ENCODE measurements at regions not wholly inside any gene's neighbourhood (a gene's known extent, or its start where the extent isn't known, plus 50 kb on each side); places are given as distances from the start of the nearest gene placed in this dataset.

DNA sequence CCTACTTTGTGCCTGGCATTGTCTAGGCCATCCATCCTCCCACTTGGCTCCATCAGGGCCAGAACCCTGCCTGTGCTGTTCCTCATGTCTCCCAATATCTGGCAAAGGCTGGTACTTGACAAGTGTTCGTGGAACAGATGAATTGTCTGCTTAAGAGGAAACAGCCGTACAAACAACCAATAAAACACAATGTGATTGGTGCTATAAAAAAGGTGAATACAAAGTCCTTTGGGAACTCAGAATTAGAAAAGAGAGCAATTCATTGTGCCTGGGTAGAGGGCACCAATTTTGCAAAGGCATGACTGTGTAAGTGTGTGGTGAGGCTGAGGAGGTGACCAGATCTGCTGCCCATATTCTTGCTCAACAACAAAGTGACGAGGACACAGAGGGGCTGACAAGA lies 164.5 kb upstream of the PPP2R3A start:
- TF ChIP-seq POLR2A (IDR thresholded peaks at IDR 0.05) = no peak
- TF ChIP-seq, protein P1, sequence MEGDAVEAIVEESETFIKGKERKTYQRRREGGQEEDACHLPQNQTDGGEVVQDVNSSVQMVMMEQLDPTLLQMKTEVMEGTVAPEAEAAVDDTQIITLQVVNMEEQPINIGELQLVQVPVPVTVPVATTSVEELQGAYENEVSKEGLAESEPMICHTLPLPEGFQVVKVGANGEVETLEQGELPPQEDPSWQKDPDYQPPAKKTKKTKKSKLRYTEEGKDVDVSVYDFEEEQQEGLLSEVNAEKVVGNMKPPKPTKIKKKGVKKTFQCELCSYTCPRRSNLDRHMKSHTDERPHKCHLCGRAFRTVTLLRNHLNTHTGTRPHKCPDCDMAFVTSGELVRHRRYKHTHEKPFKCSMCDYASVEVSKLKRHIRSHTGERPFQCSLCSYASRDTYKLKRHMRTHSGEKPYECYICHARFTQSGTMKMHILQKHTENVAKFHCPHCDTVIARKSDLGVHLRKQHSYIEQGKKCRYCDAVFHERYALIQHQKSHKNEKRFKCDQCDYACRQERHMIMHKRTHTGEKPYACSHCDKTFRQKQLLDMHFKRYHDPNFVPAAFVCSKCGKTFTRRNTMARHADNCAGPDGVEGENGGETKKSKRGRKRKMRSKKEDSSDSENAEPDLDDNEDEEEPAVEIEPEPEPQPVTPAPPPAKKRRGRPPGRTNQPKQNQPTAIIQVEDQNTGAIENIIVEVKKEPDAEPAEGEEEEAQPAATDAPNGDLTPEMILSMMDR (IDR thresholded peaks at IDR 0.05) = no peak
